HUES64 (cell line): ENCODE measurements at regions not wholly inside any gene's neighbourhood (a gene's known extent, or its start where the extent isn't known, plus 50 kb on each side); places are given as distances from the start of the nearest gene placed in this dataset.
"Not testable (repeated sequence)": the region's sequence is repeated elsewhere in the genome, so short reads cannot be mapped to it uniquely, and the experiment has no call there.

ENCODE experiments used
- H3K27ac ChIP-seq: 2 replicates; pipeline ENCODE4 v1.7.0; 2013; ENCODE audit warnings: low read depth, low read length, inconsistent platforms
- H3K27me3 ChIP-seq: 2 replicates; pipeline ENCODE4 v1.6.1; 2013; ENCODE audit warnings: mild to moderate bottlenecking, low read length; ENCODE audit not compliant: insufficient read depth
- H3K36me3 ChIP-seq: 2 replicates; pipeline ENCODE4 v1.6.1; 2013; ENCODE audit warnings: mild to moderate bottlenecking, low read length; ENCODE audit not compliant: insufficient read depth
- H3K4me1 ChIP-seq: 2 replicates; pipeline ENCODE4 v1.6.1; 2013; ENCODE audit warnings: mild to moderate bottlenecking, low read length, moderate library complexity; ENCODE audit not compliant: insufficient read depth
- H3K4me3 ChIP-seq: 2 replicates; pipeline ENCODE4 v1.5.1; 2013; ENCODE audit warnings: mild to moderate bottlenecking, low read length, moderate library complexity
- H3K9ac ChIP-seq: 2 replicates; pipeline ENCODE4 v1.6.1; 2013; ENCODE audit warnings: mild to moderate bottlenecking, low read depth, low read length
- H3K9me3 ChIP-seq: 2 replicates; pipeline ENCODE4 v1.6.1; 2013; ENCODE audit warnings: low read depth, low read length; ENCODE audit not compliant: insufficient read depth
- WGBS: fragments of 150-250, 120-280 bp; methylation state at CpG from one replicate; pipeline ENCODE4 v1.1.7; 2013; ENCODE audit warnings: missing lambda C conversion rate; 5-methylcytosine and 5-hydroxymethylcytosine counted together

GRCh38 chr1:55879346-55879745, 664.2 kb upstream of the USP24 start:
- H3K9ac ChIP-seq, result no peak overlapping the region
- H3K4me1 ChIP-seq, result no peaks in the 10 kb centered on the region
- H3K27me3 ChIP-seq, result no peaks in the 10 kb centered on the region
- H3K36me3 ChIP-seq, result no peaks in the 10 kb centered on the region
- WGBS, result 89% methylated on average over 11 of the region's 11 CpGs
- no peak overlapping the region for H3K27ac ChIP-seq
- no peaks in the 10 kb centered on the region for H3K9me3 ChIP-seq
- H3K4me3 ChIP-seq, result no peak overlapping the region

DNA sequence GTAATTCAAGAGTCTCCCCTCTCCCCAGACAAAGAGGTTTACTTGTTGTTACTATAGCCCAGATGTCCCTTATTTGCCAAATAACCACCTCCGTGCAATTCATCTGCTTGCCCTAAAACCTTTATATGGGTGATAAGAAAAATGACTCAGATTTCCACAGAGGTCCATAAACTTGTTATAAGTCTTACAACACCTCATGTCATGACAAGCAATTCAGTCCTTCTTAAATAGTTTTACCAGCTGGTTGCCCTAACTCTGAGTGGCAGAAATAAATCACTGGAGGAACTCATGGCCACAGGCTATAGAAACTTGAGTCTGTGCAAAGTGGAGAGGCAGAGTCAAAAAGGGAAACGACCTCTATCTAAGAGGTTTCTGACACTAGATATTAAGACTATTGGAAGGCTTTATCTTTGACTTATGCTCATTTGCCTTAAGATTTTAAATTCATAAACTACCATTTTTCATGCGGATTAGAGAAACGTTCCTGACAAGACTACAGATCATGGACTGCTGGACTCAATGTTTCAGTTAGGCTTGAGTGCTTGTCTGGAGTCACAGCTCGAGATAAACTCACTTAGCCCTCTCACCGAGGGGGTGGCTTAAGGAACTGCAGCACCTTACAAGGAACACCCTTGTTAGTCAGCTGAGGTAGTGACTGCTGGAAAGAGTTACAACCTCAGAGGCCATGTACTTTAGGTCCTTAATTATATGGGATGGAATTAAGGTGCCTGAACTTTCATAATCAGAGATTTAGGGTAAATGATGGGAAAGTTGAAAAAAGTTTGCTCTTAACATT, 662.5 kb upstream of the USP24 start:
- Histone ChIP-seq H3K27ac (no peak overlapping the region), H3K27me3 (no peaks in the 10 kb centered on the region), H3K9me3 (no peaks in the 10 kb centered on the region), H3K9ac (no peak overlapping the region), H3K36me3 (no peaks in the 10 kb centered on the region), H3K4me3 (no peak overlapping the region), H3K4me1 (no peaks in the 10 kb centered on the region)
- WGBS, result 80% methylated on average over 5 of the region's 6 CpGs

DNA sequence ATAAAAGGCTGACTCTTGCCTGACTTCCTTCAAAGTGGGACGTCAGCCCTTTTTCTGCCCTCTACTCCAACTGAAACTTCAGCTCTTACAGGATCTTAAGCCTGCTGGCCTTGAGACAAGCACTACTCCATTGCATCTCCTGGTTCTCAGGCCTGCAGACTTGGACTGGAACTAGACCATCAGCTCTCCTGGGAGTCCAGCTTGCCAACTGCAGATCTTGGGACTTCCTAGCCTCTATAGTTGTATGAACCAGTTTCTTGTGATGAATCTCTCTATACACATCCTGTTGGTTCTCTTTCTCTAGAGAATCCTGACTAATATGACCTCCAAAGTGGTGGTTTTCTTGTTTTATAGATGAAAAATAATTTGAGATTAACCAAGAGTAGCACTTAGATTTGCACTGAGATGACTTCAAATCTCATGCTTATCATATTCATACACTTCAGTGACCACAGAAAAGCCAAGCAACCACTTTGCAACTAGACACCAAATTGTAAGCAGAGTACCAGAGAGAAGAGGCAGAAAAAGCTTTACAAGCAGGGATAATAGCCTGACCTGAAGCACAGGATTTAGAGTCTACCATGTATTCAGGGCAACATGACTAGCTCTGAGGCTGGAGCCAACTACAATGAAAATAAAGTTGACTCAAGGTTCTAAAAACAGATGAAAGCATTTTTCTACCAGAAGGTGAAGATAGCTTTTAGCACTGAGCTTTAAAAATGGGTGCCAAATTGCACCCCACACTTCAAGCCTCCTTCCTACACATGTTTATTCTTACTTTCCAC, 661.3 kb upstream of the USP24 start:
- Histone ChIP-seq H3K9ac (no peak overlapping the region), H3K9me3 (no peaks in the 10 kb centered on the region), H3K36me3 (no peaks in the 10 kb centered on the region), H3K27ac (no peak overlapping the region), H3K4me3 (no peak overlapping the region), H3K27me3 (no peaks in the 10 kb centered on the region), H3K4me1 (no peaks in the 10 kb centered on the region)
- 94% methylated on average over 1 of the region's 1 CpG for WGBS

DNA sequence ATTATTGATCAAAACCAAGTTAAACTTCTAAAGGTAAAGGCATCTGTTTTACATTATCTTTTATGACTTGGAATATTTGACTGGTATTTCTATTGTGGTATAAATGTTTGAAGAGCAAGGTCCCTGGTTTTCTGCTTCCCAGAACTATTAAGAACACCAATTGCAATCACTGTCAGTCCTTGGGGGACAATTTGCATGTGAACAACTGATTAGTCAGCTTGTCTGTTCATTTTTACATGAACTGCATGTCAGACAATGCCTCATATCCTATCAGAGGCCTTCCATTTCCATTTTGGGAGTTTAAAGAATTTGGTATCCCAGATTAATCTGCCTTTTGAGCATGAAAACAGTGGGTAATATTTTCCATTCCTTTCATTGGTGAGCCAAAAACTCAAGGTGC, 654.9 kb upstream of the USP24 start:
- Histone ChIP-seq H3K36me3 (no peaks in the 10 kb centered on the region), H3K4me1 (0 out of 2 replicates have a peak, but pooled peaks cover 3% of the 10 kb centered on the region), H3K9ac (no peak overlapping the region), H3K27ac (no peak overlapping the region), H3K27me3 (no peaks in the 10 kb centered on the region), H3K9me3 (no peaks in the 10 kb centered on the region), H3K4me3 (no peak overlapping the region)

DNA sequence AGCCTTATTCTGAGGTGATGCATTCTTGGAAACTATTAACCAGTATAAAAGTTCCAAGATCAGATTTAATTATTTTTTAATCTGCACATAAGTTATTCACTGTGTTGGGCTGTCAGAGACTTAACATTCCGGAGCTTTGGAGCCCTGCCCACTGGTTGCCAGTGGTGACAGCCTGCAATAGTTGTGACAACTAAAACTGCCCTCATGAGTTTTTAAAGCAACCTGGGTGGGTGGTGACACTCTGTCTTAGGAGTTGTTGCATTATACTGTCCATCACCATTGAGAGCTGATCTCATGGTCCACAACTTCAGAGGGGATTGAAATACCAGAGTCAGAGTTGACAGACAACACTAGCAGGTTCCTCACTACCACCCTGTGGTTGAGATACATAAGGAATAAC, 653.9 kb upstream of the USP24 start:
- WGBS, result 94% methylated on average over 1 of the region's 1 CpG
- Histone ChIP-seq H3K4me1 (0 out of 2 replicates have a peak, but pooled peaks cover 3% of the 10 kb centered on the region), H3K27me3 (no peaks in the 10 kb centered on the region), H3K4me3 (no peak overlapping the region), H3K9me3 (no peaks in the 10 kb centered on the region), H3K36me3 (no peaks in the 10 kb centered on the region), H3K9ac (no peak overlapping the region), H3K27ac (no peak overlapping the region)

- Histone ChIP-seq H3K4me1 (0 out of 2 replicates have a peak, but pooled peaks cover 3% of the 10 kb centered on the region), H3K36me3 (no peaks in the 10 kb centered on the region), H3K27me3 (no peaks in the 10 kb centered on the region), H3K9me3 (no peaks in the 10 kb centered on the region), H3K4me3 (no peak overlapping the region), H3K27ac (no peak overlapping the region), H3K9ac (no peak overlapping the region)
- WGBS, result 93% methylated on average over 2 of the region's 2 CpGs
Measured at GRCh38 chr1:55868026-55868425, 652.9 kb upstream of the USP24 start.

DNA sequence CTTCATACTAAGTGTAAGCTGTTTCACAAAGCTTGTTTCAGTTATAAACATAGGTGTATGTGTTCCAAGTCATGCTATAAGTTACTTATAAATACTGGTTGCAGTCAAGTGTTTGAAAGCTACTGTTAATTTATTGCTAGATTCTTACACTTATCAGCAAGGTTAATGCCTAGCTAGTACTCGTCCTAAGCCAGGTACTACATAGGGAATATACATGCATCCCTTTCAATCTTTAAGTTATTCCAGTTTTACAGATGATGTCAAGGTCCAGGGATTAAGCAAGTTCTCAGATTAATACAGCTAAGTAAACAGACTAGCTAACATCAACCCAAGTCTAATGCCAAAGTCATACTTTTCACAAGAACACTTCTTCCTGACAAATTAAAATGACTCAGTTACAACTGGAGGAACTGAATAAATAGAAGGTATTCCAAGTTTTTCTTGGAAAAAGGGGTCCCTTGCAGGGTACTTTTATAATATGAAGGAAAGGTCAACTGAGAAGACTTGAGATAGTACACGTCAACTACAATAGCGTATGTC, 652.2 kb upstream of the USP24 start:
- Histone ChIP-seq H3K27me3 (no peaks in the 10 kb centered on the region), H3K9ac (no peak overlapping the region), H3K4me1 (0 out of 2 replicates have a peak, but pooled peaks cover 3% of the 10 kb centered on the region), H3K27ac (no peak overlapping the region), H3K9me3 (no peaks in the 10 kb centered on the region), H3K4me3 (no peak overlapping the region), H3K36me3 (no peaks in the 10 kb centered on the region)
- over 99% methylated on average over 3 of the region's 3 CpGs for WGBS

DNA sequence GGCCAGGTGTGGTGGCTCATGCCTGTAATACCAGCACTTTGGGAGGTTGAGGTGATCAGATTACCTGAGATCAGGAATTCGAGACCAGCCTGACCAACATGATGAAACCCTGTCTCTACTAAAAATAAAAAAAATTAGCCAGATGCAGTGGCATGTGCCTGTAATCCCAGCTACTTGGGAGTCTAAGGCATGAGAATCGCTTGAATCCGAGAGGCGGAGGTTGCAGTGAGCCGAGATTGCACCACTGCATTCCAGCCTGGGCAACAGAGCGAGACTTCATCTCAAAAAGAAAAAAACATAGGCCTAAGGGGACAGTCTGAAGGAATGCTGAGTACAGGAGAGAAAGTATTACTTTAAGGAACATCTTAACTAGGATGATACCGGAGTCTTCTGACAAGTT, 650.6 kb upstream of the USP24 start:
- 96% methylated on average over 7 of the region's 7 CpGs for WGBS
- H3K9me3 ChIP-seq, H3K4me1 ChIP-seq, H3K4me3 ChIP-seq, H3K27me3 ChIP-seq, H3K9ac ChIP-seq, H3K36me3 ChIP-seq, H3K27ac ChIP-seq: not testable (repeated sequence)

DNA sequence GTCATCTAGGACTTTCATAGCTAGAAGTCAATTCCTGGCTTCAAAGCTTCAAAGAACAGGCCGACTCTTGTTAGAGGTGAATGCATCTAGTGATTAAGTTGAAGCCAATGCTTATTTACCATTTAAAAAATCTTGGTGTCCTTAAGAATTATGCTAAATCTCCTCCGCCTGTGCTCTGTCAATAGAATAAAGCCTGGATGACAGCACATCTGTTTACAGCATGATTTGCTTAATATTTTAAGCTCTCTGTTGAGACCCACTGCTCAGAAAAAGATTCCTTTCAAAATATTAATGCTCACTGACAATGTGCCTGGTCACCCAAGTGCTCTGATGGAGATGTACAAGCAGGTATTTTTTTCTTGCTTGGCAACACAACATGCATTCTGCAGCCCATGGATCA, 649.1 kb upstream of the USP24 start:
- Histone ChIP-seq H3K4me3 (no peak overlapping the region), H3K27ac (no peak overlapping the region), H3K27me3 (no peaks in the 10 kb centered on the region), H3K9me3 (no peaks in the 10 kb centered on the region), H3K9ac (no peak overlapping the region), H3K4me1 (0 out of 2 replicates have a peak, but pooled peaks cover 3% of the 10 kb centered on the region), H3K36me3 (no peaks in the 10 kb centered on the region)
- 93% methylated on average over 2 of the region's 2 CpGs for WGBS

DNA sequence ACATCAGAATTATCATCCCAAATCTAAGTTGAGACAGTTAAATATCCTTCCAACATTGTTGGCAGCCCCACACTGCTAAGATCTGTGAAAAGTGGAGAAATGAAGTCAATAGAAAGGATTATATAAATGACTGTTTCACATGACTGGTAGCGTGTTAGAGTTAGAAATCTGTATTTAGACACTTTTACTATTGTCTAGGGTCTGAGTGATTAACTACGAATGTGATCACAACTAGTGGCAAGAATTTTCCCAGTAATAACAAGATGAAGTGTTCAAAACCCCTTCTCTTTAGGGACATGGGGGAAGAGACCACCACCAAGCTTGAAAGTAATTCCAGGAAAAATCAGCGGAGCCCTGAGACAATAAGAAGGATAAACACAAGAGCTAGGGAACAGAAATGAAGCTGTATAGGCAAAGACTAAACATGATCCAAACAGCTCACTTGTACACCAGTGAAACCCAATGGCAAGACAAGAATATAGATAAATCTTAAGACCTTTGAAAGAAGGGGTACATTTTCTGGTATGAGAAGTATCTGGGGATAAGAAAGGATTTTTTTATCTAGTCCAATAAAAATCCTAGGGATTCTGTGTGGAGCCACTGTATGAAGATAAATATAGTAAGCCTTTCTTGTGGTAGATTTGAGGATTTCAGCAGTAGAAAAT, 646.6 kb upstream of the USP24 start:
- Histone ChIP-seq H3K27ac (no peak overlapping the region), H3K9ac (no peak overlapping the region), H3K9me3 (no peaks in the 10 kb centered on the region), H3K36me3 (no peaks in the 10 kb centered on the region), H3K4me3 (no peak overlapping the region), H3K4me1 (no peaks in the 10 kb centered on the region), H3K27me3 (no peaks in the 10 kb centered on the region)
- 89% methylated on average over 2 of the region's 3 CpGs for WGBS
